AG08396 (cell line): ENCODE measurements at regions not wholly inside any gene's neighbourhood (a gene's known extent, or its start where the extent isn't known, plus 50 kb on each side); places are given as distances from the start of the nearest gene placed in this dataset.
"Not testable (repeated sequence)": the region's sequence is repeated elsewhere in the genome, so short reads cannot be mapped to it uniquely, and the experiment has no call there.

Experiments
- DNase-seq: peaks from one replicate; pipeline ENCODE4 v3.0.0; 2012; ENCODE audit warnings: low spot score, mixed read lengths

GRCh38 chrX:95791876-95792275, 892.8 kb upstream of the DIAPH2 start:
- DNase-seq, result no peak

DNA sequence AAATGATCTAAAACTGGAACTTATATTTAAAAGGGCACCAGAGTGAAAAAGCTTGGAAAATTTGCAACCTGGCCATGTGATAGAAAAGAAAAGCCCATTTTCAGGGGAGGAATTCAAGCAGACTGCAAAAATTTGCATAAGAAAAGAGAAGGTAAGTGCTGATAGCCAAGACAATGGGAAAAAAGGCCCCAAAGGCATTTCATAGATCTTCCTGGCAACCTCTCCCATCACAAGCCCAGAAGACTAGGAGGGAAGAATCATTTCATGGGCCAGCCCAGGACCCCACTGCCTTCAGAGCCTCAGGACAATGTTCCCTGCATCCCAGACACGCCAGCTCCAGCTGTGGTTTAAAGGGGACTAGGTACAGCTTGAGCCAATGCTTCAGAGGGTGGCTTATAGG, 887.3 kb upstream of the DIAPH2 start:
- DNase-seq, result no peak

DNA sequence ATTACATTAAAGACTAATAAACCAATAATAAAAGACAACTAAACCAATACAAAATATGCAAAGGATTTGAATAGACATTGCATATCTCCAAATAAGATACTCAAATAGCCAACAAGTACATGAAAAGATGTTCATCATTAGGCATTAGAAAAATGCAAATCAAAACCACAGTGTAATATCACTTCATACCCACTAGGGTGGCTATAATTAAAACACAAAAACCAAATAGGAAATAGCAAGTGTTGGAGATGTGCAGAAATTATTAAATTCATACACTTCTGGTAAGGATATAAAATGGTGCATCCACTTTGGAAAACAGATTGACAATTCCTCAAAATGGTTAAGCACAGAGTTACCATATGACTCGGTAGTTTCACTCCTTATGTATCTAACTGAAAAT, 860.8 kb upstream of the DIAPH2 start:
- DNase-seq, result no peak

DNA sequence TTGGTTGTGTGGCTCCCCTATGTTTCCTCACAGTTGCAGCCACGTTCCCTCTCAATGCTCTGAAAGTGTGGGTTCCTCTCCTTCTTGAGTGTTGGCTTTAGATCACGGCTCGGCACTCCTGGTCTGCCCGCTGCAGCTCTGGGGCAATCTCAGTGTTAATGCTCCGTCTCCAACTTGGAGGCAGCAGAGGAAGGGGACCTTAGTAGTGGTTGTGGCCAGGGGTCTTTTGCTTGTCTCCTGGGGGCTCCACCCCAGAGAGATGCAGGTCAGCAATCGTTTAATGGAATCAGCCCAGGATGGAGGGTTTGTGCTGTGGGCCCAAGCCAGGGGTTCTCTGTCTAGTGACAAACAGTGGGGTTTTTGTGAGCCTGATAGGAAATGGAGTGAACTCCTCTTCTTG, 849.4 kb upstream of the DIAPH2 start:
- DNase-seq, result no peak

DNA sequence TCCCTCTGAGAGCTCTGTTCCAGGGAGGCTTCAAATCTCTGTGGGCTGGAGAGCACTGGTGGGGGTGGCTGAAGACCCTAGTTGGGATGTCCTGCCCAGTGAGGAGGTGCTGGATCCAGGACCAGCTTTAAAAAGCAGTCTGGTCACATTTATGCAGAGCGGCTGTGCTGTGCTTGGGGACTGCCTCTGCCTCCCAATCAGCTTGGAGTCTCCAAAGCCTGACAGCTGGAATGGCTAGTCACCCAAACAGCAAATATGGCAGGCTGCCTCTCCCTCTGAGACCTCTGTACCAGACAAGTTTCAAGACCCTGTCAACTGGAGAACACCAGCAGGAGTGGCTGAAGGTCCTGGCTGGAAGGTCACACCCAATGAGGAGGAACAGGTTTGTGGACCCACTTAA, 848.1 kb upstream of the DIAPH2 start:
- no peak for DNase-seq

DNA sequence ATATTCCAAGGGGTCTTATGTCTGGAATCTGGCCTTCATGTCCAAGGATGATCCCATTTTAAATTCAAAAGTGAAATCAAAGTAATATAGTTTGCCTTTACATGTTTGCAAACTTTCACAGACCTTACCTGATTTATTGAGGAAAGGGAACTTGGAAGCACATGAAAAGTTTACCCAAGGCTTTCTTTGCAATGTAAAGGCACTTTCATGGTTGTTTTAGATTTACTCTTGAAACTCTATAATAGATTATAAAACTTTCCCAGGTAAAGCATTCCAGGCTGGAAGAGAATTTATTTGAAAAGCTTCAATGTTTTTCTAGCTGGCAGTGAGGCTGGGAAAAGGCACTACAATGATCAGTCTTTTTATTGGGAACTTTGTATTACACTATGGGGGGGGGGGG, 842.8 kb upstream of the DIAPH2 start:
- no peak for DNase-seq

GRCh38 chrX:95860127-95860526, 824.5 kb upstream of the DIAPH2 start:
- DNase-seq, result no peak

DNA sequence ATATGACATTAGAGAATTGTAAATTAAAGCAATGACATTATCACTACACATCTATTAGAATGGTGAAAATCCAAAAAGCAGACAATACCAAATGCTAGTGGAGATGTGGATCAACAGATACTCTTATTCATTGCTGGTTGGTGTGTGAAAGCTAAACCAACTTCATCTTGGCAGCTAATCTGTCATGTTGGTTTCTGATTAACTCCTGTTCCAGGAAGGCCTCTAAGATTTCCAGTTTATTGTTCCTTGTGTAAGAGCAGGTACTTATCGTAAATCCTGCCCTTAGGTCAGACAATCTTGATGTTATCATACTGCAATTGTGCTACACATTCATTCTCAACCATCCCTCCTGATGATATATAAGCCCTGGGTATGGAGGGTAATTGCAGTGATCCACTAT, 809.0 kb upstream of the DIAPH2 start:
- DNase-seq, result no peak

GRCh38 chrX:95878874-95879273, 805.8 kb upstream of the DIAPH2 start:
- DNase-seq, result no peak

- no peak for DNase-seq
Observed at GRCh38 chrX:95884186-95884585, 800.5 kb upstream of the DIAPH2 start.

DNA sequence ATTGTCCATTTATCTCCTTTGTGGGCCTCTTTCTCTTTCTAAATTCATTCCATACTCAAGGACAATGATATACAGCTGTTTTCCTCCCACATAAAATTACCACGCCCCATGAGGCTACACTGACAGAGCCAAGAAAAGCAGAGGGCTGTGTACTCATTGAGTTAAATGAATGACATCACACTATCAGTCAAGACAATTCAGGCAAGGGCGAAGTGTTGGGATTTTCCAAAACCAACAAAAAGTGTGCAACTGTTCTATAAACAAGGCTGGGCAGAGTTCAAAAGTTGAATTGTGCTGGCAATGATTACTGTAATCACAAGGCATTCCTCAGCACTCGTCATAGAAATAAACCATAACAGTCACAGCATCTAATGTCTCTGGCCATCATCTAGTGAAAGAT, 799.6 kb upstream of the DIAPH2 start:
- no peak for DNase-seq

- DNase-seq, result no peak
Observed at GRCh38 chrX:95889279-95889678, 795.4 kb upstream of the DIAPH2 start.

GRCh38 chrX:95893636-95894035, 791.0 kb upstream of the DIAPH2 start:
- DNase-seq, result no peak

DNA sequence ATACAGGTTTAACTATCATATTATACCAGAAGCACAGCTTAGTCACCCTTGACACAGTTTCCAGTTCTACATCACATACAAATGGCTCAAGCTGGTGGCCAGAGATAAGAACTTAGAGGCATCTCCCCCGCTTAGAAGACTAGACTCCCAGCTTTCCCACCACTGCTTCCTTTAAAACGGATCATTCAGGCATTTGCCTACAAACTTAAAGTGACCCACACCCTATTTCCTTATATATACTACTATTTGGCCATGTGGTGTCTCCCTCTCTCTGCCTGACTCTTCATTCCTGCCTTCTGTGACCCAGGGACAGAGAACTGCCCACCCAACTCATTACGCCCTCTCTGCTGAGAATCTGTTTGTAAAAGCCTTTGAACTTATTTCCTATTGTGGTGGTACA, 781.2 kb upstream of the DIAPH2 start:
- no peak for DNase-seq

DNA sequence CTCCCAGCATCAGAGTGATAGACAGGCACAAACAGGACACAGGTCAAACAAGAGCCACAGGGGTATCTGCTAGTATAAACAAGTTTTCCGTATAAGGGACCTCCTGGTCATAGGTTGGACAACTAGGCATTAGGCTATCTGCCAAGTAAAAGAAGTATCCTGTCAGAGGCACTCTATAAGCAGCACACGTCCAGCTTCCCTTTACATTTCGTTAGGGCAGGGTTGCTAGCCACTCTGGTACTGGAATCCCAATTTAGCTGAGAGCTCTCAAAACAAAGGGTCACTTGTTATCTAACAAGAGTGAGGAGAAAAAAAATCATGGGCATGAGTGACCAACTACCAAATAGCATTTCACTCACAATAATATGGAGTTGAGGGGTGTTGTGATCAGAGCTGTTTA, 780.7 kb upstream of the DIAPH2 start:
- no peak for DNase-seq

- no peak for DNase-seq
Observed at GRCh38 chrX:95907081-95907480, 777.6 kb upstream of the DIAPH2 start.

- no peak for DNase-seq
Observed at GRCh38 chrX:95911062-95911461, 773.6 kb upstream of the DIAPH2 start.

DNA sequence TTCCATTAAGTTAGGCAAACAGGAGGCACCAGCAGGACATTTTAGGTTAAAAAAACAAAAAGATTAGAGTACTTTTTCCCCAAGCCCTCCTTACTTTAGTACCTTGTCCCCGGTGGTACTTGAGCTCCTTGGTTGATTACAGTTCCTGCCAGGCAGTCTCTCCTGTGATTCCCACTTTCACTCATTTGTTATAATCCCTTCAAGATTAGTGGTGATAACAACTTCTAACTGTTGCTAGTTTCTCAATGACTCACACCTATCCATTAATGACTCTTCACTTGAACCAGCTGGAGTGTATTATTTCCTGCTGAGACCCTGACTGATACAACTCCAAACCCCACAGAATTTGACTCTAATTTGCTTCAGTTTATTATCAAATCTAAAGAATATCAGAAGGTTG, 765.0 kb upstream of the DIAPH2 start:
- no peak for DNase-seq

DNA sequence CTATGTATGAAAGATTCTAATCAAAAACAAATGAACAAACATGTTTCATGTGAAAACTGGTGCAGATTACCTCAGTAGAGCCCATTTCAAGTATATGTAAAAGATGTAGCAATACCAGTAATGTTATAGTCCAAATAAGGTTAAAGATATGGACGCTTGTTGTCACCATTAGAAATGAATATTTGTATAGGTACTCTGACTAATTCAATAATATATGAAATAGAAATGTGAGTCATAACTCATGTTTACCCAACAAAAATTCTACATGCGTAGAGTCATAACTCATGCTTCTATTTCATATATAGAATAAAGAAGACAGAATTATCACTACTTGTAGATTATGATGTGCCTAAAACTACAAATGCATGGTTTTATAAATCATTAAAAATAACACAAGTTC, 739.1 kb upstream of the DIAPH2 start:
- no peak for DNase-seq

DNA sequence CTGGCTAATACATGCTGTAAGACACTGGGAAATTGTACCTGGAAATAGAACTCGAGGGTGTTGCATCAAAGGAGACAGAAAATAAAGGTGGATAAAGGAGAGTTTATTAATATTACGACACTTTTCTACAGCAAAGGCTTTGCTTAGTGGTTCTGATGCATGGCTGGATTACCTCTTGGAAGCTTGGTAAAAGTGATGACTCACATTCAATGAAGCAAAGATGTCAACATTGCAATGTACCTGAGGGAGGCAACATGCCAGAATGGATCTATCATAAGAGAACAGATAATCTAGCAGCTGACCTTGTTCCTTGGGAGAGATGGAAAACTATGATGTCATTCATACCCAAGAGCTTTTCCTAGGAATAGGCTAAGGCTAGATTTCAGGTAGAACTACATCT, 735.1 kb upstream of the DIAPH2 start:
- no peak for DNase-seq

- no peak for DNase-seq
Observed at GRCh38 chrX:95950679-95951078, 734.0 kb upstream of the DIAPH2 start.

- no peak for DNase-seq
Observed at GRCh38 chrX:95953564-95953963, 731.1 kb upstream of the DIAPH2 start.

DNA sequence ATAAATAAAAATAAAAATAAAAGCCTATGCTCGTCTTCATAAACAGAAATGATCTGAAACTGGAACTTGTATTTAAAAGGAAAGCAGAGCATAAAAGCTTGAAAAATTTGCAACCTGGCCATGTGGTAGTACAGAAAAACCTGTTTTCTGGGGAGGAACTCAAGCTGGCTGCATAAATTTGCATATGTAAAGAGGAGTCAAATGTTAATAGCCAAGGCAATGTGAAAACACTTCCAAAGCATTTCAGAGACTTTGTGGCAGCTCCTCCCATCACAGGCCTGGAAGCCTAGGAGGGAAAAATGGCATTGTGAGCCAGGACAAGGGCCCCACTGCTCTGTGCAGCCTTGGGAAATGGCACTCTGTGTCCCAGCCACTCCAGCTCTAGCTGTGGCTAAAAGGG, 727.9 kb upstream of the DIAPH2 start:
- DNase-seq, result no peak

DNA sequence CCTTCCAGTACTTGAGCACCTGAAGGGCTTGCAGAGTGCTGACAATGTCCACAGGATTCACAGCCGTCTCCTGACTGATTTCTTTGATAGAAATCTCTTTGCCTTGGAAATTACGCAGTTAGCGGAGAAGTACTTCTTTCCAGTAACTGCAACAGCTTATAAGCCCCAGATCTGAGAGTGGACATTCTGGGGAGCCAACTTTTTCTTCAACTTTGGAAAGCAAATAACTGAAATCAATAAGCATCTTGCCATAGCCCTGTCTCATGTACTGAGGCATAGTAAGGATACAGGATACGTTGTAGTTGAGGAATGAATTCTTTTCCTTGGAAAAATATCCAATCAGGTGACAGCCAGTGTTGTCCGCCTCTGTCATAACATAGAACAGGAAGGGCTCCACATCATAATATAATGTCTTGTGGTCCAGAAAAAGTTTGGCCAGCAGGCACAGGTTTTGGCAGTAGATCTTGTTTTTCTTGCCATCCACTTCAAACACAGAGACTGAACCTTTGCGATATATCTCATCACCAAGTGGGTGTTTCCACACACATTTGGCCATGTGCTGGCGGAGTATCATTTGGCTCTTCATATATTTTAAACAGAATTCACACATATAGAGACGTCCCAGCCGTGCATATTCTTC, 711.1 kb upstream of the DIAPH2 start:
- DNase-seq, result not testable (repeated sequence)

GRCh38 chrX:95974096-95974470, 710.6 kb upstream of the DIAPH2 start:
- no peak for DNase-seq
